MM.1S (cell line): ENCODE measurements at regions not wholly inside any gene's neighbourhood (a gene's known extent, or its start where the extent isn't known, plus 50 kb on each side); places are given as distances from the start of the nearest gene placed in this dataset.
"Not testable (repeated sequence)": the region's sequence is repeated elsewhere in the genome, so short reads cannot be mapped to it uniquely, and the experiment has no call there.

Source experiments
- DNase-seq: peaks from one replicate; pipeline ENCODE4 v3.0.0-alpha.2; 2015
- H2AFZ ChIP-seq: fragments of 300-600 bp; sonication (generic); 2 replicates; pipeline ENCODE4 v1.6.0; 2016; ENCODE audit warnings: antibody characterized with exemption, low read length
- H3F3A ChIP-seq: fragments of 300-600 bp; sonication (generic); 2 replicates; pipeline ENCODE4 v1.6.1; 2016; ENCODE audit warnings: mild to moderate bottlenecking, antibody characterized with exemption, low read length, moderate library complexity, mixed read lengths; ENCODE audit not compliant: insufficient read depth
- H3K27ac ChIP-seq: fragments of 300-600 bp; sonication (generic); 2 replicates; pipeline ENCODE4 v1.5.1; 2016; ENCODE audit warnings: mild to moderate bottlenecking, low read length
- H3K27me3 ChIP-seq: fragments of 300-600 bp; sonication (generic); replicated peaks from 2 replicates; pipeline ENCODE4 v1.6.0; 2016; ENCODE audit warnings: low read length; ENCODE audit not compliant: insufficient read depth
- H3K36me3 ChIP-seq: fragments of 300-600 bp; sonication (generic); replicated peaks from 2 replicates; pipeline ENCODE4 v1.6.1; 2016; ENCODE audit warnings: mild to moderate bottlenecking, low read length, mixed read lengths; ENCODE audit not compliant: insufficient read depth
- H3K4me1 ChIP-seq: fragments of 300-600 bp; sonication (generic); 2 replicates; pipeline ENCODE4 v1.6.1; 2016; ENCODE audit warnings: low read length, mixed read lengths
- H3K4me2 ChIP-seq: fragments of 300-600 bp; sonication (generic); 2 replicates; pipeline ENCODE4 v1.6.0; 2016; ENCODE audit warnings: low read depth, low read length
- H3K4me3 ChIP-seq: fragments of 300-600 bp; sonication (generic); 2 replicates; pipeline ENCODE4 v1.5.1; 2016; ENCODE audit warnings: low read length, mixed read lengths
- H3K79me2 ChIP-seq: fragments of 300-600 bp; sonication (generic); 2 replicates; pipeline ENCODE4 v1.6.1; 2016; ENCODE audit warnings: mixed run types, low read length, mixed read lengths
- H3K9ac ChIP-seq: fragments of 300-600 bp; sonication (generic); 2 replicates; pipeline ENCODE4 v1.6.1; 2016; ENCODE audit warnings: low read length, mixed read lengths
- H3K9me2 ChIP-seq: fragments of 300-600 bp; sonication (generic); replicated peaks from 2 replicates; pipeline ENCODE4 v1.6.1; 2016; ENCODE audit warnings: mild to moderate bottlenecking, low read length, mixed read lengths; ENCODE audit not compliant: insufficient read depth
- H3K9me3 ChIP-seq: fragments of 300-600 bp; sonication (generic); replicated peaks from 2 replicates; pipeline ENCODE4 v1.6.1; 2016; ENCODE audit warnings: mild to moderate bottlenecking, low read length, mixed read lengths; ENCODE audit not compliant: insufficient read depth
- H4K20me1 ChIP-seq: fragments of 300-600 bp; sonication (generic); 2 replicates; pipeline ENCODE4 v1.6.1; 2016; ENCODE audit warnings: mild to moderate bottlenecking, low read length, moderate library complexity, mixed read lengths; ENCODE audit not compliant: insufficient read depth
- EZH2 ChIP-seq: fragments of 300-600 bp; sonication (generic); optimal IDR thresholded peaks from 2 replicates; pipeline ENCODE3; 2017; ENCODE audit warnings: low read depth, mild to moderate bottlenecking, antibody characterized with exemption, low read length, mixed read lengths
- EZH2phosphoT487 ChIP-seq: fragments of 300-600 bp; sonication (generic); IDR thresholded peaks from 2 replicates; pipeline ENCODE4 v1.6.1; 2018; ENCODE audit warnings: antibody characterized with exemption, low read length
- TF ChIP-seq, protein P1 (sequence below): fragments of 300-600 bp; sonication (generic); IDR thresholded peaks from 2 replicates; pipeline ENCODE4 v1.5.1; 2016; ENCODE audit warnings: antibody characterized with exemption, low read length, mixed read lengths

DNA sequence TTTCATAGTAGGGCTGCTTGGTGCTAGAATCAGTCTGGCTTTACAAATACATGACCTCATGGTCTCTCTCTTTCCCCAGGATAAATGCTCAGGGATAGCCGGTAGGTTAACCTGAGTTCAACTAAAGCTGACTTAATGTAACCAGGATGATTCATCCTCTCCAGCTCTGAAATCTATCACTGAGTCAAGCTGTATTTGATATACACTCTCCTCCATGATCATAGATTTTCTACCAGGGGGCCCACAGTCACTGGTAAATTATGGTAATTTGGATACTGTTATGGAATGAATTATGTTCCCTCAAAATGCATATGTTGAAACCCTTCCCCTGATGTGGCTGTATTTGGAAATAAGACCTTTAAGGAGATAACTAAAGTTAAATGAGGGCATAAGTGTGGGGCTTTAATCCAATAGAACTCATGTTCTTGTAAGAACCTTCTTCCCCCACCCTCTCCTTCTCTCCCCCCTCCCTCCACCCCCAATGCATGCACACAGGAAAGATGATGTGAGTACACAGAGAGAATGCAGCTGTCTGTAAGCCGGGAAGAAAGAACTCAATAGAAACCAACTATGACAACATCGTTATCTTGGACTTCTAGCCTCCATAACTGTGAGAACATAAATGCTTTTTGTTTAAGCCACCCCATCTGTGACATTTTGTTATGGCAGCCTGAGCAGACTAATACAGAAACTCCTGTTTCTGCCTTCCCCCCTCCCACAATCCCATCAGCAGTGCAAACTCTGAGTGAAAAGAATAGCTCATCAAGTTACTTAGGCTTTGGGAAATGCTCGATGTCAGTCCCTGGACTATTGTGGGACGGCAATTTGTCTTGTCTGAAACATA, 134.9 kb upstream of the KYNU start:
- H3K9ac ChIP-seq, result no peak overlapping the region
- no peak overlapping the region for H3K27ac ChIP-seq
- H4K20me1 ChIP-seq, result no peaks in the 10 kb centered on the region
- no peaks in the 10 kb centered on the region for H3K4me1 ChIP-seq
- DNase-seq, result no peak
- H3K36me3 ChIP-seq, result no peaks in the 10 kb centered on the region
- TF ChIP-seq EZH2phosphoT487, result no peak
- H3K4me3 ChIP-seq, result no peak overlapping the region
- H3K9me3 ChIP-seq, result no peaks in the 10 kb centered on the region
- H3F3A ChIP-seq, result no peaks in the 10 kb centered on the region
- H2AFZ ChIP-seq, result no peak overlapping the region
- H3K4me2 ChIP-seq, result no peak overlapping the region
- H3K9me2 ChIP-seq, result no peaks in the 10 kb centered on the region
- no peaks in the 10 kb centered on the region for H3K27me3 ChIP-seq
- no peaks in the 10 kb centered on the region for H3K79me2 ChIP-seq

DNA sequence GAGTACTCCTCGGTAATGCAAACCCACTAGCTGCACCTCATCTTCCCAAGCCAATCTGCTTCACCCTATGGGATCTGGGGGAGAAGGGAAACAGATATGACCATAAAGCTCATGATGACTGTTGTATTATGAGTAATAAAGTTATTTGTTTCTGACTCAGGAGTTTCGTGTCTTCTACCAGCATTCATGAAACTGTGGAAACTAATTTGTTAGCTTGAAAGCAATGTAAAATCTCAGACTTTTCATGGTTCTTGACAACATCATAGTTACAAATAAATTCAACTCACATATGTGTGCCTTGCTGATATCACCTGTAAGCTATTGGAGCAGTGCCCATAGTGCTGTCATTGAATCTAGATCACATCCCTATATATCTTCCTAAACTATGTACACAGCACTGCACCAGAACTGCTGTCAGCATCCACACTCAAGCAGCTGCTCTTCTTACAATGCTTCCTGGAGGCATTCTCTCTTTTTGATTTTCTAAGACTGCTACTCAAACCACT, 135.6 kb upstream of the KYNU start:
- H3K9me2 ChIP-seq, result no peaks in the 10 kb centered on the region
- TF ChIP-seq EZH2phosphoT487 (no peak), EZH2 (no peak)
- TF ChIP-seq, protein P1, sequence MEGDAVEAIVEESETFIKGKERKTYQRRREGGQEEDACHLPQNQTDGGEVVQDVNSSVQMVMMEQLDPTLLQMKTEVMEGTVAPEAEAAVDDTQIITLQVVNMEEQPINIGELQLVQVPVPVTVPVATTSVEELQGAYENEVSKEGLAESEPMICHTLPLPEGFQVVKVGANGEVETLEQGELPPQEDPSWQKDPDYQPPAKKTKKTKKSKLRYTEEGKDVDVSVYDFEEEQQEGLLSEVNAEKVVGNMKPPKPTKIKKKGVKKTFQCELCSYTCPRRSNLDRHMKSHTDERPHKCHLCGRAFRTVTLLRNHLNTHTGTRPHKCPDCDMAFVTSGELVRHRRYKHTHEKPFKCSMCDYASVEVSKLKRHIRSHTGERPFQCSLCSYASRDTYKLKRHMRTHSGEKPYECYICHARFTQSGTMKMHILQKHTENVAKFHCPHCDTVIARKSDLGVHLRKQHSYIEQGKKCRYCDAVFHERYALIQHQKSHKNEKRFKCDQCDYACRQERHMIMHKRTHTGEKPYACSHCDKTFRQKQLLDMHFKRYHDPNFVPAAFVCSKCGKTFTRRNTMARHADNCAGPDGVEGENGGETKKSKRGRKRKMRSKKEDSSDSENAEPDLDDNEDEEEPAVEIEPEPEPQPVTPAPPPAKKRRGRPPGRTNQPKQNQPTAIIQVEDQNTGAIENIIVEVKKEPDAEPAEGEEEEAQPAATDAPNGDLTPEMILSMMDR, result no peak
- H3K27ac ChIP-seq, result no peak overlapping the region
- H3K4me2 ChIP-seq, result no peak overlapping the region
- H4K20me1 ChIP-seq, result no peaks in the 10 kb centered on the region
- DNase-seq, result no peak
- no peaks in the 10 kb centered on the region for H3K27me3 ChIP-seq
- H3K9ac ChIP-seq, result no peak overlapping the region
- no peak overlapping the region for H2AFZ ChIP-seq
- H3K36me3 ChIP-seq, result no peaks in the 10 kb centered on the region
- H3K4me1 ChIP-seq, result no peaks in the 10 kb centered on the region
- no peaks in the 10 kb centered on the region for H3K79me2 ChIP-seq
- no peak overlapping the region for H3K4me3 ChIP-seq
- H3F3A ChIP-seq, result no peaks in the 10 kb centered on the region
- no peaks in the 10 kb centered on the region for H3K9me3 ChIP-seq

DNA sequence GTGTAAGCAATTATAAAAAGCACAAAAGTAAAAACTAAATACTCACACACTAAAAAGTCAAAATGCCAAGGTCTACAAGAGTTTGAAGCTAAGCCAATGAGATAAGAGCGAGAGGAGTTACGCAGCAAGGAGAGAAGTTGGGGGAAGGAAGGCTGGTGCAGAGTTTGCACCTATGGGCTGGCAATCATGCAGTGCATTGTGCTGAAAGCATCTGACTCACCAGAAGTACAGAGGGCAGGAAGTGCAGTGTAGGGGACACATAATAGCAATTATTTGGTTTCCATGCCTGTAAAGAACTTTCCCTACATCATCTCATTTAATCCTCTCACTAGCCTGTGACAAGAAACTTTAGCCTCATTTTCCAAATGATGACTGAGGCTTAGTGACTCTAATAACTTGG, 142.7 kb upstream of the KYNU start:
- TF ChIP-seq, protein P1, result no peak
- no peak for TF ChIP-seq EZH2
- TF ChIP-seq EZH2phosphoT487, result no peak
- H3K27me3 ChIP-seq, result no peaks in the 10 kb centered on the region

DNA sequence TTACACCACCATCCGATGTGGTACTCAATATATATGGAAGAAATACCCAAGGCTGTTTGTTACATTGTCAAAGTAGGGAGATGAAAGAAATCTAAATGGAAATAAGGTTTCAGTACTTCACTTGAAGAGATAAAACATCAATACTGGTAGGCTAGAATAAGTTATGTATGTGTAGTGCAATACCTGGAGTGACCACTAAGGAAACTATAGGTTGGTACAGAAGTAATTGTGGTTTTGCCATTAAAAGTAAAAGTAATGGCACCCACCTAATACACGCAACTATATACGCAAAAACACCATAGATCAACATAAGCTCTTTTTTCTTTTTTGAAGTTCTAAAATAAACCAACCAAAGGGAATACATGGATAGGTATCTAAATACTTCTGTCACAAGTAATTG, 143.2 kb upstream of the KYNU start:
- no peak for DNase-seq

More for the DNA sequence above, 142.7 kb upstream of the KYNU start:
- no peak for DNase-seq
- Histone ChIP-seq H4K20me1 (no peaks in the 10 kb centered on the region), H2AFZ (no peak overlapping the region), H3K79me2 (no peaks in the 10 kb centered on the region), H3F3A (no peaks in the 10 kb centered on the region), H3K36me3 (no peaks in the 10 kb centered on the region), H3K9me2 (no peaks in the 10 kb centered on the region), H3K27ac (no peak overlapping the region), H3K9ac (no peak overlapping the region), H3K4me1 (no peaks in the 10 kb centered on the region), H3K4me2 (no peak overlapping the region), H3K4me3 (no peak overlapping the region), H3K9me3 (no peaks in the 10 kb centered on the region)

DNA sequence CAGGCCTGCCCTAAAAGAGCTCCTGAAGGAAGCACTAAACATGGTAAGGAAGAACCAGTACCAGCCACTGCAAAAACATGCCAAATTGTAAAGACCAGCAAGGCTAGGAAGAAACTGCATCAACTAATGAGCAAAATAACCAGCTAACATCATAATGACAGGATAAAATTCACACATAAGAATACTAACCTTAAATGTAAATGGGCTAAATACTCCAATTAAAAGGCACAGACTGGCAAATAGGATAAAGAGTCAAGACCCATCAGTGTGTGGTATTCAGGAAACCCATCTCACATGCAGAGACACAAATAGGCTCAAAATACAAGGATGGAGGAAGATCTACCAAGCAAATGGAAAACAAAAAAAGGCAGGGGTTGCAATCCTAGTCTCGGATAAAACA, 147.7 kb upstream of the KYNU start:
- not testable (repeated sequence) for H3K79me2 ChIP-seq, H3K4me1 ChIP-seq, H2AFZ ChIP-seq, H3K4me3 ChIP-seq, DNase-seq, H3K9me2 ChIP-seq, H3K9ac ChIP-seq, H3K27ac ChIP-seq, H3F3A ChIP-seq, H3K27me3 ChIP-seq, H4K20me1 ChIP-seq, H3K9me3 ChIP-seq, H3K4me2 ChIP-seq, H3K36me3 ChIP-seq

More for the DNA sequence above, 143.2 kb upstream of the KYNU start:
- Histone ChIP-seq H3K9me2 (no peaks in the 10 kb centered on the region), H3K27ac (no peak overlapping the region), H4K20me1 (no peaks in the 10 kb centered on the region), H3K4me1 (no peaks in the 10 kb centered on the region), H3K4me2 (no peak overlapping the region), H3K27me3 (no peaks in the 10 kb centered on the region), H3F3A (no peaks in the 10 kb centered on the region), H3K4me3 (no peak overlapping the region), H3K9me3 (no peaks in the 10 kb centered on the region), H3K36me3 (no peaks in the 10 kb centered on the region), H3K79me2 (no peaks in the 10 kb centered on the region), H2AFZ (no peak overlapping the region), H3K9ac (no peak overlapping the region)
- TF ChIP-seq, protein P1, result peak; percentile 23
- no peak for TF ChIP-seq EZH2phosphoT487
